Prostate gland (tissue), 1 donor: ENCODE measurements at regions not wholly inside any gene's neighbourhood (a gene's known extent, or its start where the extent isn't known, plus 50 kb on each side); places are given as distances from the start of the nearest gene placed in this dataset.

Source experiments
- POLR2A ChIP-seq: fragments of 450-650 bp; IDR thresholded peaks from one replicate; pipeline ENCODE4 v1.6.1; 2016; ENCODE audit warnings: antibody characterized with exemption, mild to moderate bottlenecking
- POLR2AphosphoS5 ChIP-seq: sonication (generic); formaldehyde crosslinking; IDR thresholded peaks from one replicate; pipeline ENCODE4 v1.6.1; 2017; ENCODE audit warnings: antibody characterized with exemption

GRCh38 chr6:126937426-126937825 is 181.0 kb upstream of the RSPO3 start:
- TF ChIP-seq POLR2A (no peak), POLR2AphosphoS5 (no peak)
